Fibroblast of pulmonary artery (primary cell): ENCODE measurements at regions not wholly inside any gene's neighbourhood (a gene's known extent, or its start where the extent isn't known, plus 50 kb on each side); places are given as distances from the start of the nearest gene placed in this dataset.

Experiments used
- DNase-seq: peaks from one replicate; pipeline ENCODE4 v3.0.0-alpha.2; 2010; ENCODE audit warnings: low read depth
- H3K4me3 ChIP-seq: replicated peaks from 2 replicates; pipeline ENCODE4 v1.5.1; 2011; ENCODE audit warnings: low read depth, mild to moderate bottlenecking, control low read depth, low read length, moderate library complexity
- CTCF ChIP-seq: IDR thresholded peaks from 2 replicates; pipeline ENCODE4 v1.5.1; 2011; ENCODE audit warnings: mild to moderate bottlenecking, control low read depth, low read length, inconsistent platforms; ENCODE audit errors: missing control alignments

- no peak for DNase-seq
- TF ChIP-seq CTCF: no peak
- H3K4me3 ChIP-seq: no peak overlapping the region
Observed at GRCh38 chr15:37536967-37537605, 397.4 kb upstream of the TMCO5A start.

- H3K4me3 ChIP-seq: no peak overlapping the region
- TF ChIP-seq CTCF: no peak
- DNase-seq: peak; percentile 0
Observed at GRCh38 chr15:37537802-37538201, 396.6 kb upstream of the TMCO5A start.

GRCh38 chr15:37548116-37548515, 386.3 kb upstream of the TMCO5A start:
- TF ChIP-seq CTCF: no peak
- no peak for DNase-seq
- no peak overlapping the region for H3K4me3 ChIP-seq

GRCh38 chr15:37550360-37551024, 383.9 kb upstream of the TMCO5A start:
- TF ChIP-seq CTCF: no peak
- H3K4me3 ChIP-seq: no peak overlapping the region
- no peak for DNase-seq

GRCh38 chr15:37572401-37572800, 362.0 kb upstream of the TMCO5A start:
- no peak for TF ChIP-seq CTCF
- no peak overlapping the region for H3K4me3 ChIP-seq
- no peak for DNase-seq

GRCh38 chr15:37574985-37575384, 359.5 kb upstream of the TMCO5A start:
- TF ChIP-seq CTCF: no peak

GRCh38 chr15:37576952-37577351, 357.5 kb upstream of the TMCO5A start:
- DNase-seq: no peak
- no peak for TF ChIP-seq CTCF
- H3K4me3 ChIP-seq: no peak overlapping the region

More at GRCh38 chr15:37574985-37575384, 359.5 kb upstream of the TMCO5A start:
- no peak for DNase-seq
- H3K4me3 ChIP-seq: no peak overlapping the region
